Endothelial cell (in vitro differentiated cells): ENCODE measurements at regions not wholly inside any gene's neighbourhood (a gene's known extent, or its start where the extent isn't known, plus 50 kb on each side); places are given as distances from the start of the nearest gene placed in this dataset.

ENCODE experiments used
- DNase-seq: peaks from one replicate; pipeline ENCODE4 v3.0.0; 2021; ENCODE audit warnings: low spot score
- H3K27ac Mint-ChIP-seq: one replicate; pipeline ENCODE4 v1.8.0; 2021; ENCODE audit warnings: mixed read lengths, inconsistent platforms; ENCODE audit not compliant: unreplicated experiment
- H3K27me3 Mint-ChIP-seq: one replicate; pipeline ENCODE4 v1.8.0; 2021; ENCODE audit warnings: mild to moderate bottlenecking, moderate library complexity, mixed read lengths, inconsistent platforms; ENCODE audit not compliant: unreplicated experiment
- H3K36me3 Mint-ChIP-seq: one replicate; pipeline ENCODE4 v1.8.0; 2021; ENCODE audit warnings: mild to moderate bottlenecking, low read depth, mixed read lengths, inconsistent platforms; ENCODE audit not compliant: unreplicated experiment
- H3K4me1 Mint-ChIP-seq: one replicate; pipeline ENCODE4 v1.8.0; 2021; ENCODE audit warnings: mild to moderate bottlenecking, mixed read lengths, inconsistent platforms; ENCODE audit not compliant: unreplicated experiment
- H3K4me3 Mint-ChIP-seq: one replicate; pipeline ENCODE4 v1.8.0; 2021; ENCODE audit warnings: mild to moderate bottlenecking, mixed read lengths, inconsistent platforms; ENCODE audit not compliant: unreplicated experiment
- H3K9me3 Mint-ChIP-seq: one replicate; pipeline ENCODE4 v1.8.0; 2021; ENCODE audit warnings: mixed read lengths, inconsistent platforms; ENCODE audit not compliant: unreplicated experiment
- CTCF ChIP-seq: fragments of 200-600 bp; sonication (generic); IDR thresholded peaks from one replicate; pipeline ENCODE4 v1.5.0; 2021; ENCODE audit warnings: antibody characterized with exemption; ENCODE audit not compliant: unreplicated experiment

GRCh38 chr7:17617857-17618651 lies 319.6 kb downstream of the AHR start:
- Mint-ChIP-seq H3K27ac (no peak overlapping the region), H3K4me3 (no peak overlapping the region), H3K4me1 (no peaks in the 10 kb centered on the region), H3K27me3 (no peaks in the 10 kb centered on the region), H3K9me3 (no peaks in the 10 kb centered on the region), H3K36me3 (no peaks in the 10 kb centered on the region)
- DNase-seq, result no peak
- TF ChIP-seq CTCF, result no peak

GRCh38 chr7:17618652-17618974 lies 320.2 kb downstream of the AHR start:
- TF ChIP-seq CTCF, result no peak
- no peaks in the 10 kb centered on the region for H3K9me3 Mint-ChIP-seq
- H3K27me3 Mint-ChIP-seq, result no peaks in the 10 kb centered on the region
- no peak overlapping the region for H3K4me3 Mint-ChIP-seq
- H3K27ac Mint-ChIP-seq, result no peak overlapping the region
- H3K36me3 Mint-ChIP-seq, result no peaks in the 10 kb centered on the region
- H3K4me1 Mint-ChIP-seq, result no peaks in the 10 kb centered on the region
- DNase-seq, result no peak

- no peak for TF ChIP-seq CTCF
- no peak overlapping the region for H3K27ac Mint-ChIP-seq
- no peaks in the 10 kb centered on the region for H3K36me3 Mint-ChIP-seq
- H3K27me3 Mint-ChIP-seq, result no peaks in the 10 kb centered on the region
- H3K9me3 Mint-ChIP-seq, result no peaks in the 10 kb centered on the region
- no peak for DNase-seq
- H3K4me3 Mint-ChIP-seq, result no peak overlapping the region
- H3K4me1 Mint-ChIP-seq, result no peaks in the 10 kb centered on the region
Measured at GRCh38 chr7:17619196-17619818, 320.9 kb downstream of the AHR start.

GRCh38 chr7:17620566-17620965 lies 319.7 kb downstream of the SNX13 start:
- no peak for TF ChIP-seq CTCF
- no peaks in the 10 kb centered on the region for H3K9me3 Mint-ChIP-seq
- no peak overlapping the region for H3K27ac Mint-ChIP-seq
- H3K36me3 Mint-ChIP-seq, result no peaks in the 10 kb centered on the region
- no peak for DNase-seq
- no peak overlapping the region for H3K4me3 Mint-ChIP-seq
- H3K4me1 Mint-ChIP-seq, result peaks cover 1% of the 10 kb centered on the region
- H3K27me3 Mint-ChIP-seq, result peaks cover 1% of the 10 kb centered on the region

- no peak for TF ChIP-seq CTCF
- Mint-ChIP-seq H3K36me3 (no peaks in the 10 kb centered on the region), H3K4me1 (peaks cover 2% of the 10 kb centered on the region), H3K27me3 (peaks cover 1% of the 10 kb centered on the region), H3K4me3 (no peak overlapping the region), H3K27ac (no peak overlapping the region), H3K9me3 (no peaks in the 10 kb centered on the region)
- no peak for DNase-seq
Measured at GRCh38 chr7:17622451-17622850, 317.8 kb downstream of the SNX13 start.
